ENCODE measurements at regions not wholly inside any gene's neighbourhood (a gene's known extent, or its start where the extent isn't known, plus 50 kb on each side); places are given as distances from the start of the nearest gene placed in this dataset.

GRCh38 chr12:118606690-118607089, 230.3 kb downstream of the SUDS3 start:
- no peak for TF ChIP-seq CTCF (conservative IDR thresholded peaks at IDR 0.05)
- Histone ChIP-seq H3K27ac (ENCODE audit: low read depth, low read length) (no peak overlapping the region), H3K4me3 (ENCODE audit: low read length) (no peak overlapping the region), H3K4me1 (ENCODE audit: control insufficient read depth, insufficient read depth, low read length) (peaks cover 16% of the 10 kb centered on the region), H3K27me3 (ENCODE audit: control insufficient read depth, insufficient read depth, low read length, poor library complexity, severe bottlenecking) (no peaks in the 10 kb centered on the region), H3K36me3 (ENCODE audit: control insufficient read depth, insufficient read depth, low read length) (no peaks in the 10 kb centered on the region), H3K9me3 (ENCODE audit: control insufficient read depth, low read length) (peaks cover 7% of the 10 kb centered on the region), H3K9ac (ENCODE audit: extremely low read depth, low read length, poor library complexity, severe bottlenecking) (no peak overlapping the region)
- H3K4me1 Mint-ChIP-seq, result peaks cover 33% of the 10 kb centered on the region
- DNase-seq, result no peak
- H3K27me3 Mint-ChIP-seq (ENCODE audit: insufficient read depth), result peaks cover 13% of the 10 kb centered on the region
- no peaks in the 10 kb centered on the region for H3K36me3 Mint-ChIP-seq (ENCODE audit: low read depth)
- WGBS, 2 experiments (ENCODE audit: insufficient coverage in 1 of 2, insufficient read length in 1 of 2), result 96 to 97% methylated on average over 7 to 8 of the region's 8 CpGs
- H3K9me3 Mint-ChIP-seq, result peaks cover 7% of the 10 kb centered on the region
- H3K4me3 Mint-ChIP-seq, result no peak overlapping the region
- no peak overlapping the region for H3K27ac Mint-ChIP-seq

- Histone ChIP-seq H3K27ac (ENCODE audit: low read depth, low read length) (no peak overlapping the region), H3K36me3 (ENCODE audit: control insufficient read depth, insufficient read depth, low read length) (no peaks in the 10 kb centered on the region), H3K9ac (ENCODE audit: extremely low read depth, low read length, poor library complexity, severe bottlenecking) (no peak overlapping the region), H3K4me3 (ENCODE audit: low read length) (no peak overlapping the region), H3K4me1 (ENCODE audit: control insufficient read depth, insufficient read depth, low read length) (peaks cover 13% of the 10 kb centered on the region), H3K27me3 (ENCODE audit: control insufficient read depth, insufficient read depth, low read length, poor library complexity, severe bottlenecking) (no peaks in the 10 kb centered on the region), H3K9me3 (ENCODE audit: control insufficient read depth, low read length) (peaks cover 9% of the 10 kb centered on the region)
- no peak overlapping the region for H3K27ac Mint-ChIP-seq
- TF ChIP-seq CTCF (conservative IDR thresholded peaks at IDR 0.05), result no peak
- H3K36me3 Mint-ChIP-seq (ENCODE audit: low read depth), result peaks cover 2% of the 10 kb centered on the region
- H3K9me3 Mint-ChIP-seq, result peaks cover 11% of the 10 kb centered on the region
- no peak overlapping the region for H3K4me3 Mint-ChIP-seq
- no peak for DNase-seq
- H3K27me3 Mint-ChIP-seq (ENCODE audit: insufficient read depth), result peaks cover 13% of the 10 kb centered on the region
- WGBS, 2 experiments (ENCODE audit: insufficient coverage in 1 of 2, insufficient read length in 1 of 2), result 96 to 100% methylated on average over 3 of the region's 3 CpGs
- peaks cover 31% of the 10 kb centered on the region for H3K4me1 Mint-ChIP-seq
Measured at GRCh38 chr12:118607831-118608230, 231.5 kb downstream of the SUDS3 start.

GRCh38 chr12:118608770-118609344, 232.5 kb downstream of the SUDS3 start:
- H3K4me1 Mint-ChIP-seq, result peaks cover 24% of the 10 kb centered on the region
- Histone ChIP-seq H3K4me3 (ENCODE audit: low read length) (no peak overlapping the region), H3K4me1 (ENCODE audit: control insufficient read depth, insufficient read depth, low read length) (peaks cover 6% of the 10 kb centered on the region), H3K27me3 (ENCODE audit: control insufficient read depth, insufficient read depth, low read length, poor library complexity, severe bottlenecking) (no peaks in the 10 kb centered on the region), H3K36me3 (ENCODE audit: control insufficient read depth, insufficient read depth, low read length) (no peaks in the 10 kb centered on the region), H3K9me3 (ENCODE audit: control insufficient read depth, low read length) (peaks cover 19% of the 10 kb centered on the region), H3K9ac (ENCODE audit: extremely low read depth, low read length, poor library complexity, severe bottlenecking) (no peak overlapping the region), H3K27ac (ENCODE audit: low read depth, low read length) (no peak overlapping the region)
- peaks cover 21% of the 10 kb centered on the region for H3K9me3 Mint-ChIP-seq
- TF ChIP-seq CTCF (conservative IDR thresholded peaks at IDR 0.05), result peak; percentile 60
- H3K27me3 Mint-ChIP-seq (ENCODE audit: insufficient read depth), result peaks cover 16% of the 10 kb centered on the region
- peak; percentile 35 for DNase-seq
- H3K27ac Mint-ChIP-seq, result no peak overlapping the region
- H3K36me3 Mint-ChIP-seq (ENCODE audit: low read depth), result peaks cover 10% of the 10 kb centered on the region
- no peak overlapping the region for H3K4me3 Mint-ChIP-seq
- 85 to 87% methylated on average over 3 of the region's 3 CpGs for WGBS, 2 experiments (ENCODE audit: insufficient coverage in 1 of 2, insufficient read length in 1 of 2)
